ENCODE measurements at regions not wholly inside any gene's neighbourhood (a gene's known extent, or its start where the extent isn't known, plus 50 kb on each side); places are given as distances from the start of the nearest gene placed in this dataset.

DNA sequence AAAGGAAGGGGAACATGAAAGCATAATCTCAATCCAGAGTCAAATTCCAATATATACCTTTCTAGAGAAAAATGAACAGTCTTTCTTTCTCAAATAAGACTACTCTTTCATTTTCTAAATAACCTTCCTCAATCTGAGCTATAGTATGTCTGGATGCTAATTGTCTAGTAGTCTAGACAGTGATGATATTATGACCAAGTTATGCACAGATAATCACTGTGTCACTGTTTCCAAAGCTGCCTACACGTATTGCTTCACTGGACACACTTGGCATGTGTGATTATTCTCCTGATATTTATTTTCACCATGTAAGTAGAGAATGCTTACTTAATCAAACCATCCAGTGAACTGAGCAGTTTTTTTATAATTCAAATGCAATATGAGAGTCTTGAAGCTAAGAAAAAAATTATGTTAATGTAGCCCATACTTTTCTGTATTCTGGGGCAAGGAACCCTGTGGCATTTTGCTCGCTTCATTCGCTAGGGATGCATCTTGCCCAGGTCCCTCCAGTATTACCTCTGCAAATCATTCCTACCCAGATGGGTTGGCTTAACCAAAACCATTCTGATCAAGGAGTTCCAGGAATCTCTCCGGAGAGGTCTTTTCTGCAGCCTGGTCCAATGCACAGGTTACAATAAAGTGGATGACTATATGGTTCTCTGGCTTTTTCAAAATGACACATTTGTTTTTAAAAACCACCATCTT is 303.1 kb upstream of the RUNX1 start:
- TF ChIP-seq, protein P1, sequence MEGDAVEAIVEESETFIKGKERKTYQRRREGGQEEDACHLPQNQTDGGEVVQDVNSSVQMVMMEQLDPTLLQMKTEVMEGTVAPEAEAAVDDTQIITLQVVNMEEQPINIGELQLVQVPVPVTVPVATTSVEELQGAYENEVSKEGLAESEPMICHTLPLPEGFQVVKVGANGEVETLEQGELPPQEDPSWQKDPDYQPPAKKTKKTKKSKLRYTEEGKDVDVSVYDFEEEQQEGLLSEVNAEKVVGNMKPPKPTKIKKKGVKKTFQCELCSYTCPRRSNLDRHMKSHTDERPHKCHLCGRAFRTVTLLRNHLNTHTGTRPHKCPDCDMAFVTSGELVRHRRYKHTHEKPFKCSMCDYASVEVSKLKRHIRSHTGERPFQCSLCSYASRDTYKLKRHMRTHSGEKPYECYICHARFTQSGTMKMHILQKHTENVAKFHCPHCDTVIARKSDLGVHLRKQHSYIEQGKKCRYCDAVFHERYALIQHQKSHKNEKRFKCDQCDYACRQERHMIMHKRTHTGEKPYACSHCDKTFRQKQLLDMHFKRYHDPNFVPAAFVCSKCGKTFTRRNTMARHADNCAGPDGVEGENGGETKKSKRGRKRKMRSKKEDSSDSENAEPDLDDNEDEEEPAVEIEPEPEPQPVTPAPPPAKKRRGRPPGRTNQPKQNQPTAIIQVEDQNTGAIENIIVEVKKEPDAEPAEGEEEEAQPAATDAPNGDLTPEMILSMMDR (IDR thresholded peaks at IDR 0.05; ENCODE audit: borderline replicate concordance): no peak
- intact Hi-C loops (cut with micrococcal nuclease): no loop called here
- no peak overlapping the region for H3K27ac ChIP-seq (replicated peaks)
- peaks cover 45% of the 10 kb centered on the region for H3K27me3 ChIP-seq (ENCODE audit: low read depth)
- no peaks in the 10 kb centered on the region for H3K4me1 ChIP-seq
- no peaks in the 10 kb centered on the region for H3K36me3 ChIP-seq
- DNase-seq: no peak
- no peak overlapping the region for H3K4me3 ChIP-seq
- no peaks in the 10 kb centered on the region for H3K9me3 ChIP-seq (replicated peaks)

GRCh38 chr21:35351434-35351833 is 302.3 kb upstream of the RUNX1 start:
- no peak overlapping the region for H3K27ac ChIP-seq (replicated peaks)
- H3K9me3 ChIP-seq (replicated peaks): no peaks in the 10 kb centered on the region
- TF ChIP-seq, protein P1 (IDR thresholded peaks at IDR 0.05; ENCODE audit: borderline replicate concordance): no peak
- H3K4me1 ChIP-seq: no peaks in the 10 kb centered on the region
- no peak overlapping the region for H3K4me3 ChIP-seq
- no peak for DNase-seq
- intact Hi-C loops (cut with micrococcal nuclease): no loop called here
- peaks cover 52% of the 10 kb centered on the region for H3K27me3 ChIP-seq (ENCODE audit: low read depth)
- H3K36me3 ChIP-seq: no peaks in the 10 kb centered on the region

DNA sequence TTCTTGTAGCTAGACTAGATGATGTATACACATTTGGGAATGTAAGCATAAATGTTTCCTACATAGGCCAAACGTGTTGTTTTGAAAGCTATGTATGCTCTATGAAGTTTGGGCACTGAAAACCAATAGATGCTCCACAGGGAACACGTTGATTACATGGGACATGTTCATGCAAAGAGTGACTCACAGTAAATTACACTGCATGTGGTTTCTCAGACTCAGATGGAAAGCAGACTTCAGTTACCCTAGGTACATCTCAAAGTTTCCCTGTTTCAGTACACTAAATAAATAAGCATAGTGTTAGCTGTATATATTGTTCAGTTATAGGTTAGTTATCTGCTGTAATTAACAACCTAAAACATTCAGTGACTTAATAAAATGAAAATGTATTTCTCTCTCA is 301.9 kb upstream of the RUNX1 start:
- TF ChIP-seq, protein P1 (IDR thresholded peaks at IDR 0.05; ENCODE audit: borderline replicate concordance): no peak
- H3K9me3 ChIP-seq (replicated peaks): no peaks in the 10 kb centered on the region
- no peaks in the 10 kb centered on the region for H3K36me3 ChIP-seq
- no peaks in the 10 kb centered on the region for H3K4me1 ChIP-seq
- no peak overlapping the region for H3K27ac ChIP-seq (replicated peaks)
- intact Hi-C loops (cut with micrococcal nuclease): no loop called here
- no peak for DNase-seq
- peaks cover 52% of the 10 kb centered on the region for H3K27me3 ChIP-seq (ENCODE audit: low read depth)
- H3K4me3 ChIP-seq: no peak overlapping the region

- no peaks in the 10 kb centered on the region for H3K9me3 ChIP-seq (replicated peaks)
- H3K27ac ChIP-seq (replicated peaks): no peak overlapping the region
- H3K4me3 ChIP-seq: no peak overlapping the region
- H3K27me3 ChIP-seq (ENCODE audit: low read depth): peaks cover 58% of the 10 kb centered on the region
- no peak for DNase-seq
- no peaks in the 10 kb centered on the region for H3K4me1 ChIP-seq
- intact Hi-C loops (cut with micrococcal nuclease): no loop called here
- TF ChIP-seq, protein P1 (IDR thresholded peaks at IDR 0.05; ENCODE audit: borderline replicate concordance): no peak
- H3K36me3 ChIP-seq: no peaks in the 10 kb centered on the region
Observed at GRCh38 chr21:35349376-35350080, 300.4 kb upstream of the RUNX1 start.

- Histone ChIP-seq H3K27ac (replicated peaks) (no peak overlapping the region), H3K4me1 (no peaks in the 10 kb centered on the region), H3K36me3 (no peaks in the 10 kb centered on the region), H3K9me3 (replicated peaks) (no peaks in the 10 kb centered on the region), H3K4me3 (no peak overlapping the region), H3K27me3 (ENCODE audit: low read depth) (peaks cover 58% of the 10 kb centered on the region)
- no peak for DNase-seq
- TF ChIP-seq, protein P1 (IDR thresholded peaks at IDR 0.05; ENCODE audit: borderline replicate concordance): no peak
- intact Hi-C loops (cut with micrococcal nuclease): no loop called here
Observed at GRCh38 chr21:35348686-35349085, 299.6 kb upstream of the RUNX1 start.

All from left ventricle myocardium inferior (tissue), 1 donor.